Aorta (tissue), 5 donors: ENCODE measurements at regions not wholly inside any gene's neighbourhood (a gene's known extent, or its start where the extent isn't known, plus 50 kb on each side); places are given as distances from the start of the nearest gene placed in this dataset.

Source experiments
- ATAC-seq: fragments of 200-7000 bp; cut with Tn5 transposase; one replicate; pipeline ENCODE4 v1.9.1; 2022; ENCODE audit warnings: moderate library complexity; ENCODE audit not compliant: low FRiP score
- DNase-seq, 2 donors: peaks; one replicate each; pipeline ENCODE4 v3.0.0-alpha.2; 2020
- H3K27ac ChIP-seq, 2 donors: one replicate each; pipeline ENCODE4 v1.5.1; 2013; ENCODE audit warnings: low read length in 2 of 2, mild to moderate bottlenecking in 2 of 2, moderate library complexity in 2 of 2, control low read depth in 1 of 2, inconsistent platforms in 1 of 2, low read depth in 1 of 2
- H3K27me3 ChIP-seq, 2 donors: one replicate each; pipeline ENCODE4 v1.6.1; 2013; ENCODE audit warnings: control low read depth in 1 of 2, low read length in 1 of 2, mild to moderate bottlenecking in 1 of 2, moderate library complexity in 1 of 2; ENCODE audit not compliant: insufficient read depth in 2 of 2, control insufficient read depth in 1 of 2
- H3K36me3 ChIP-seq, 2 donors: one replicate each; pipeline ENCODE4 v1.6.1; 2013; ENCODE audit warnings: control low read depth in 1 of 2, low read length in 1 of 2, mild to moderate bottlenecking in 1 of 2; ENCODE audit not compliant: insufficient read depth in 2 of 2, control insufficient read depth in 1 of 2
- H3K4me1 ChIP-seq, 2 donors: one replicate each; pipeline ENCODE4 v1.6.1; 2013; ENCODE audit warnings: low read length in 2 of 2, control low read depth in 1 of 2, mild to moderate bottlenecking in 1 of 2, moderate library complexity in 1 of 2; ENCODE audit not compliant: insufficient read depth in 2 of 2, control insufficient read depth in 1 of 2
- H3K4me3 ChIP-seq, 2 donors: one replicate each; pipeline ENCODE4 v1.5.1; 2013; ENCODE audit warnings: low read length in 2 of 2, control low read depth in 1 of 2, mild to moderate bottlenecking in 1 of 2
- H3K9me3 ChIP-seq: one replicate; pipeline ENCODE4 v1.6.1; 2013; ENCODE audit warnings: mild to moderate bottlenecking, low read length; ENCODE audit not compliant: control insufficient read depth
- WGBS, 2 donors: extraction: QIAGEN DNeasy Blood & Tissue Kit; methylation state at CpG; one replicate each; pipeline ENCODE4 v1.1.7; 2013; 5-methylcytosine and 5-hydroxymethylcytosine counted together
- intact Hi-C, 2 donors: fragments of 100-400 bp; cut with DNase I; formaldehyde crosslinking; loops; one replicate each; pipeline versions ENCODE4 v1.14.2 to v1.15.0; 2022
- donor health status: healthy with polysubstance abuse.
- donor health status: Bipolar disorder and iron deficiency.
- donor health status: DM: no; HTN: no; CAD: no.
- donor health status: DM: no; HTN: no; CAD: no.
- donor health status: DM: yes; HTN: yes; CAD: no.

DNA sequence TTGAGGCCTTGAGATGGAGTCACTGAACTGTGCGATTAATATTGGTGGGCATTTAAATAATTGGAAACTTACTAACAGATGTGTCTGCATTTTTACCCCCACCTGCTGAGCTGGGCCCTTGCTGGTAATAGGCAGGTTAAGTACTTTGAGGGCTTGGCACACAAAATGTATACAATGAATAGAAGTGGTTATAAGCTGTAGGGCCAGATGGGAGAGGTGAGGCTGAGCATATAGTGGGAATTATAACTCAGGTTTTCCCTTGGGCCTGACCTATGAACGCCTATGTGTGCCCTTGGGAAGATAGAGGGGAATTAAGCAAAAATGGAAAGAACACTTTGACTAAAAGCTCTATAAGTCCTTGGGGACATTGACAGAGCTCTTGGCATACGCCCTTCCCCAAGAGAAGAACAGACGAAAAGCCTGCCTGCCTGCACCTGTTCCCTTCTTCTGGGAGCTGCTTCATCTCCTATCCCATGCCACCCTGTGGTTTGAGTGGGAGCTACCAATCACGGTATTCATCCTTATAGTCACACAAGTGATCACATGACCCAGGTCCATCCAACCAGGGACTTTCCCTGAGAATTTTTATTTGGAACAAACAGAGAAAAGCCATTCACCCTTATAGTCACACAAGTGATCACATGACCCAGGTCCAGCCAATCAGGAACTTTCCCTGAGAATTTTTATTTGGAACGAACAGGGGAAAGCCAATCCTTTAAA is 260.7 kb upstream of the CSF3R start:
- H3K9me3 ChIP-seq = no peaks in the 10 kb centered on the region
- DNase-seq (peak in 1 of 2 donors; percentile 11), ATAC-seq (no peak)
- H3K27me3 ChIP-seq = no peaks in the 10 kb centered on the region
- 69 to 79% methylated on average over 6 of the region's 6 CpGs for WGBS, 2 donors
- H3K36me3 ChIP-seq = no peaks in the 10 kb centered on the region
- H3K4me1 ChIP-seq = no peaks in the 10 kb centered on the region
- H3K27ac ChIP-seq = no peak overlapping the region
- no peak overlapping the region for H3K4me3 ChIP-seq
- intact Hi-C loops = no loop called here

DNA sequence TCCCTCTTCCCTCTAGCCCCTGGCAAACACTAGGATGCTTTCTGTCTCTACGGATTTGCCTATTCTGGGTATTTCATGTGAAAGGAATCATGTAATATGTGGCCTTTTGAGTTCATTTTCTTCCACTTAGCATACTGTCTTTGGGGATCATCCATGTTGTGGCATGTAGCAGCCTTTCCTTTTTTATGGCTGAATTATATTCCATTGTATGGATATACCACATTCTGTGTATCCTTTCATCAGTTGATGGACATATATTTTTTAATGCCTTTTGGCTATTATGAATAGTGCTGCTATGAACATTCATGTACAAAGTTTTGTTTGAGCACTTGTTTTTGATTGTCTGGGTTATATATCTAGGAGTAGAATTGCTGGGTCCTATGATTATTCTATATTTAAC is 258.4 kb upstream of the CSF3R start:
- intact Hi-C loops = no loop called here
- ATAC-seq = no peak
- Histone ChIP-seq H3K36me3 (no peaks in the 10 kb centered on the region), H3K27me3 (no peaks in the 10 kb centered on the region), H3K4me1 (no peaks in the 10 kb centered on the region), H3K27ac (no peak overlapping the region), H3K4me3 (no peak overlapping the region), H3K9me3 (no peaks in the 10 kb centered on the region)
- WGBS, 2 donors = 84 to 96% methylated on average over 1 of the region's 1 CpG
- DNase-seq = no peak

DNA sequence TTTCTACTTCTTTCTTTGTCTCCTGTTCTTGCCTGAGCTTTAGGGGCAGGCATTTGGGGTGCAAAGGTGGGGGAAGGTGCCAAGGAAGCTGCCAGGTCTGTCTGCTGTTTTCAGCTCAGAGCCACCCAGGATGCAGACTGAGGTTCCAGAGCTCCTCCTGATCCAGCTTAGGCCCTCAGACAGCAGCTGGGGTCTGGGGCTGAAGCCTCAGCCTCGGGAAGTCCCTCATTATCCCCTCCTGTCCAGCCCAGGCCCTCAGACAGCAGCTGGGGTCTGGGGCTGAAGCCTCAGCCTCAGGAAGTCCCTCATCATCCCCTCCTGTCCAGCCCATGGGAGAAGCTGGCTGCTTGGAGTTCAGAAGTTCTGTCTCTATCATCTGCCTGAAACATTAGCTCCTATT is 257.7 kb upstream of the CSF3R start:
- DNase-seq (peak in 1 of 2 donors; percentile 13), ATAC-seq (no peak)
- no peaks in the 10 kb centered on the region for H3K36me3 ChIP-seq
- intact Hi-C loops = no loop called here
- H3K4me1 ChIP-seq = no peaks in the 10 kb centered on the region
- WGBS, 2 donors = 0 to 54% methylated on average over 1 of the region's 1 CpG
- H3K4me3 ChIP-seq = no peak overlapping the region
- no peak overlapping the region for H3K27ac ChIP-seq
- no peaks in the 10 kb centered on the region for H3K9me3 ChIP-seq
- no peaks in the 10 kb centered on the region for H3K27me3 ChIP-seq

GRCh38 chr1:36739703-36740289 is 257.1 kb upstream of the CSF3R start:
- Histone ChIP-seq H3K27ac (no peak overlapping the region), H3K9me3 (no peaks in the 10 kb centered on the region), H3K4me3 (no peak overlapping the region), H3K27me3 (no peaks in the 10 kb centered on the region), H3K4me1 (no peaks in the 10 kb centered on the region), H3K36me3 (no peaks in the 10 kb centered on the region)
- WGBS, 2 donors = 69 to 76% methylated on average over 6 of the region's 6 CpGs
- no peak for ATAC-seq
- peak in 1 of 2 donors; percentile 31 for DNase-seq
- intact Hi-C loops = no loop called here

DNA sequence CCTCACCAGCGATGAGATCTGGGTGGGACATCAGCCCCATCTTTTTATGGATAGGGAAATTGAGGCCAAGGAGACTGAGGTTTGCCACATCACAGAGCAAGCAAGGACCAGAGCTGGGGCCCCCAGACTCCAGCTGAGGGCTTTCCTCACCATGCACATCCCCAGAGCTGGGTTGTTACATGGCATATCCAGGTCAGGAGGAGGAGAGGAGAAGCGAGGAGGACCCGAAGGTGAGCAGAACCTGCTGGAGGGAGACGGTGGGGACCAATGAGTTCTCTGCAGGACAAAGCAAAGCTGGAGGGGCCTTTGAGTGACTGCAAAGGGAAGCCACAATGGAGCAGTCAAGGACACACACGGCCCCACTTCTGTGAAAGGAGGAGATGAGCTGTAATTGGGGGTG is 255.5 kb upstream of the CSF3R start:
- ATAC-seq (no peak), DNase-seq (peak in 1 of 2 donors; percentile 35)
- Histone ChIP-seq H3K36me3 (no peaks in the 10 kb centered on the region), H3K27me3 (no peaks in the 10 kb centered on the region), H3K4me1 (no peaks in the 10 kb centered on the region), H3K9me3 (no peaks in the 10 kb centered on the region), H3K27ac (no peak overlapping the region), H3K4me3 (no peak overlapping the region)
- WGBS, 2 donors = 67 to 68% methylated on average over 5 of the region's 5 CpGs
- intact Hi-C loops = no loop called here

GRCh38 chr1:36737767-36738166 is 255.1 kb upstream of the CSF3R start:
- no peaks in the 10 kb centered on the region for H3K36me3 ChIP-seq
- WGBS, 2 donors = 32% methylated on average over 11 of the region's 11 CpGs
- H3K27me3 ChIP-seq = no peaks in the 10 kb centered on the region
- H3K4me3 ChIP-seq = no peak overlapping the region
- H3K9me3 ChIP-seq = no peaks in the 10 kb centered on the region
- no peaks in the 10 kb centered on the region for H3K4me1 ChIP-seq
- intact Hi-C loops = no loop called here
- no peak overlapping the region for H3K27ac ChIP-seq
- ATAC-seq (no peak), DNase-seq (peak in 1 of 2 donors; percentile 31)

DNA sequence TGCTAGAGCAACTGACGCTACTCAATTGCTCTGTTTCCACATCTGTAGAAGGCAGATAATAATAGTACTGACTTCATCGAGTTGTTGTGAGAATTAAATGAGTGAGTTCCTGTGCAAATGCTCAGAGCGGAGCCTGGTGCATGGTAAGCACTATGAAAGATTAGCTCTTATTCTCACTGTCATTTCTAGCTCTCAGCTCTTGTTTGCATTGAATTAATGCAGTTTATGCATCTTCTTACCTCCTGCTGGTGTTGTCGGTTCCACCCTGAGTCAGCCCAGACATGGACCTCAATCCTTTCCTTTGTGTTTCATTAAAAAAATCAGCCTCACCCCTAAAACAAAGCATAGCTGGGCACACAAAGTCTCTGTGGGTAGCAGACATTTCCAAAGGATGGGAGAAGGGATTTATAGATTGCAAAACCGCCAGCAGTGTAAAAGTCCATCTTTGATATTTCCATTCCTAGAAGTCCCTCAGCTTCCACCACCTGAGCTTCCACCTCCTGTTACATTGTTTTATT is 254.4 kb upstream of the CSF3R start:
- H3K27me3 ChIP-seq = no peaks in the 10 kb centered on the region
- H3K27ac ChIP-seq = no peak overlapping the region
- WGBS, 2 donors = 44 to 55% methylated on average over 5 of the region's 5 CpGs
- H3K4me3 ChIP-seq = no peak overlapping the region
- no peaks in the 10 kb centered on the region for H3K36me3 ChIP-seq
- DNase-seq = peak in 1 of 2 donors; percentile 3
- no peak for ATAC-seq
- intact Hi-C loops = no loop called here
- H3K9me3 ChIP-seq = no peaks in the 10 kb centered on the region
- no peaks in the 10 kb centered on the region for H3K4me1 ChIP-seq

DNA sequence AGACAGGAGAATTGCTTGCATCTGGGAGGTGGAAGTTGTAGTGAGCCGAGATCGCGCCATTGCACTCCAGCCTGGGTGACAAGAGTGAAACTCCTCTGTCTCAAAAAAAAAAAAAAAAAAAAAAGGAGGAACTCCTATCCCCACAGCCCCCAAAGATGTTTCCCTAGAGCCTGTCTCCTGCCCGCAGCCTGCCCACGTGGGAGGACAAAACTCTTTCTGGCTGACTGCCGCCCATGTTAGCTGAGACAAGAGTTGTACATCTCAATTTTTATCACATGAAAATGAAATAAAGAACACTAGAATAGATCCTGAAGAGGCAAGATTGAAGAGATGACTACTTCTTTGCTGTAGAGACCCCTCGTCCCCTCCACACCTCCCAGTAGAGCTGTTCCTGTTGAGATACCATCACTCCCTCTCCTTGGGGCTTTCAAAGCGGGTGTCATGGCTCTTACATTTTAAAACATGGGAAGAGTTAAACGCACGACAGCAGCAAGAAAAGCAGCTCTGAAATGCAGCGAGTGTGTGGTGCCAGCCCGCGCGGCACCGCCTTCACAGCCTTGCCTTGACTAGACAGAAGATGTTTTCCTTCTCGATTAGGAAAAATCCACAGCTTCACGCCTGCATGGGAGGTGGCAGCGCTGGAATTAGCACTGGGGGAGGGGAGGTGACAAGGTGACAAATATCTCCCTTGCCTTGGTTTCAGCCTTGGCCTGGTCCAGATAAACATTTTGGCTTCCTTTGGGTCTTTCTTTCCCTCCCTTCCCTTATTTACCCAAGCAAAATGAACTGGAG is 253.4 kb upstream of the CSF3R start:
- ATAC-seq = no peak
- intact Hi-C loops = no loop called here
- H3K27me3 ChIP-seq = no peaks in the 10 kb centered on the region
- no peaks in the 10 kb centered on the region for H3K9me3 ChIP-seq
- H3K4me3 ChIP-seq = no peak overlapping the region
- no peak overlapping the region for H3K27ac ChIP-seq
- no peaks in the 10 kb centered on the region for H3K36me3 ChIP-seq
- WGBS, 2 donors = 20 to 27% methylated on average over 18 of the region's 18 CpGs
- DNase-seq = peak in 1 of 2 donors; percentile 20
- no peaks in the 10 kb centered on the region for H3K4me1 ChIP-seq
